Fibroblast of lung (primary cell): ENCODE measurements at regions not wholly inside any gene's neighbourhood (a gene's known extent, or its start where the extent isn't known, plus 50 kb on each side); places are given as distances from the start of the nearest gene placed in this dataset.

ENCODE experiments used
- CTCF ChIP-seq, 2 donors: IDR thresholded peaks in 1 of 2; conservative IDR thresholded peaks in 1 of 2; 1 replicate in 1 of 2; 2 replicates in 1 of 2; pipeline ENCODE4 v1.5.1; 2011 to 2012; ENCODE audit warnings: low read length in 2 of 2, control low read depth in 1 of 2, inconsistent platforms in 1 of 2, low read depth in 1 of 2, mild to moderate bottlenecking in 1 of 2
- EZH2 ChIP-seq: IDR thresholded peaks from 2 replicates; pipeline ENCODE4 v1.5.1; 2012; ENCODE audit warnings: low read length, control low read depth, mild to moderate bottlenecking; ENCODE audit errors: missing control alignments

DNA sequence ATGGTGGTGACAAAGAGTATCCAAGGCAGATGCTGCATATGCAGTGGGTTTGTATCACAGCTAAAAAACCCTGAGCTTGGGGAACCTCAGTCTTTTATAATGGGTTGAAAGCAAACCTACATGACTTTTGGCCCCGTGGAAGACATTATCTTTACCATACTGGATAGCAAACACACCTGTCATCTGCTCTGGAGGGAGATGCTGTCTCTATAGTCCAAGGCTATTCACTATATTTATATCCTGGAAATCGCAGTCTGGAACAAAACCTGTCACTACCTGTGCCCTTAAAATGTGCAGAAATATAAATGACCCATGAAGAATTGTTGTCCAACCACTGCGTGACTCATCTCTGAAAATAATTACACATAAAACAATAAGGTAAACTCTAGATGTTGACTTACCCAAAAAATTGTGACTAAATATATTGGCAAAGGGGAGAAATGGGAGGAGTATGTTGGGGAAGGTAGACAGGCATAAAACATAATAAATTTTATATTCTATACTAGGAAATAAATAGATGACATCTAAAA, 121.0 kb upstream of the CXADR start:
- TF ChIP-seq CTCF (conservative IDR thresholded peaks at IDR 0.05 in 1 of 2, IDR thresholded peaks at IDR 0.05 in 1 of 2; ENCODE audit: low read depth in 1 of 2, low read length in 2 of 2) = no peak
- no peak for TF ChIP-seq EZH2
